ENCODE measurements at regions not wholly inside any gene's neighbourhood (a gene's known extent, or its start where the extent isn't known, plus 50 kb on each side); places are given as distances from the start of the nearest gene placed in this dataset.

GRCh38 chr13:65921933-65922332, 1308.2 kb downstream of the PCDH9 start:
- in situ Hi-C loops (cut with MboI; ENCODE audit: low pct_unique_long_range_greater_than_20kb, low sequenced_read_pairs, unreplicated experiment), result no loop called here
- no peak for DNase-seq (ENCODE audit: low spot score)
- TF ChIP-seq CTCF (IDR thresholded peaks at IDR 0.05; ENCODE audit: extremely low read depth, insufficient read depth, missing control alignments), result no peak

- no peak for TF ChIP-seq CTCF (IDR thresholded peaks at IDR 0.05; ENCODE audit: extremely low read depth, insufficient read depth, missing control alignments)
- DNase-seq (ENCODE audit: low spot score), result no peak
- in situ Hi-C loops (cut with MboI; ENCODE audit: low pct_unique_long_range_greater_than_20kb, low sequenced_read_pairs, unreplicated experiment), result no loop called here
Measured at GRCh38 chr13:65917731-65918130, 1312.4 kb downstream of the PCDH9 start.

GRCh38 chr13:65915195-65915594, 1314.9 kb downstream of the PCDH9 start:
- DNase-seq (ENCODE audit: low spot score), result no peak
- TF ChIP-seq CTCF (IDR thresholded peaks at IDR 0.05; ENCODE audit: extremely low read depth, insufficient read depth, missing control alignments), result no peak
- in situ Hi-C loops (cut with MboI; ENCODE audit: low pct_unique_long_range_greater_than_20kb, low sequenced_read_pairs, unreplicated experiment), result no loop called here

- in situ Hi-C loops (cut with MboI; ENCODE audit: low pct_unique_long_range_greater_than_20kb, low sequenced_read_pairs, unreplicated experiment), result no loop called here
- no peak for DNase-seq (ENCODE audit: low spot score)
- no peak for TF ChIP-seq CTCF (IDR thresholded peaks at IDR 0.05; ENCODE audit: extremely low read depth, insufficient read depth, missing control alignments)
Measured at GRCh38 chr13:65914716-65915115, 1315.4 kb downstream of the PCDH9 start.

- in situ Hi-C loops (cut with MboI; ENCODE audit: low pct_unique_long_range_greater_than_20kb, low sequenced_read_pairs, unreplicated experiment), result no loop called here
- no peak for TF ChIP-seq CTCF (IDR thresholded peaks at IDR 0.05; ENCODE audit: extremely low read depth, insufficient read depth, missing control alignments)
- no peak for DNase-seq (ENCODE audit: low spot score)
Measured at GRCh38 chr13:65913173-65913572, 1317.0 kb downstream of the PCDH9 start.

GRCh38 chr13:65912516-65912915, 1317.6 kb downstream of the PCDH9 start:
- in situ Hi-C loops (cut with MboI; ENCODE audit: low pct_unique_long_range_greater_than_20kb, low sequenced_read_pairs, unreplicated experiment), result no loop called here
- no peak for TF ChIP-seq CTCF (IDR thresholded peaks at IDR 0.05; ENCODE audit: extremely low read depth, insufficient read depth, missing control alignments)
- DNase-seq (ENCODE audit: low spot score), result no peak

Data from GM13977 (cell line).